ENCODE measurements at regions not wholly inside any gene's neighbourhood (a gene's known extent, or its start where the extent isn't known, plus 50 kb on each side); places are given as distances from the start of the nearest gene placed in this dataset.
"Not testable (repeated sequence)": the region's sequence is repeated elsewhere in the genome, so short reads cannot be mapped to it uniquely, and the experiment has no call there.

- DNase-seq (ENCODE audit: low spot score): no peak
- intact Hi-C loops (cut with DNase I): no loop called here
These were observed 198.7 kb upstream of the PROK2 start for GRCh38 chr3:71983694-71984093.

- DNase-seq (ENCODE audit: low spot score); intact Hi-C loops (cut with DNase I): not testable (repeated sequence)
These were observed 197.7 kb upstream of the PROK2 start for GRCh38 chr3:71982506-71983258.

GRCh38 chr3:71979175-71979574, 194.2 kb upstream of the PROK2 start:
- intact Hi-C loops (cut with DNase I): no loop called here
- no peak for DNase-seq (ENCODE audit: low spot score)

- intact Hi-C loops (cut with DNase I): no loop called here
These were observed 193.3 kb upstream of the PROK2 start for GRCh38 chr3:71978150-71978721.

GRCh38 chr3:71977525-71977924, 192.6 kb upstream of the PROK2 start:
- intact Hi-C loops (cut with DNase I): no loop called here
- DNase-seq (ENCODE audit: low spot score): no peak

More at GRCh38 chr3:71978150-71978721, 193.3 kb upstream of the PROK2 start:
- DNase-seq (ENCODE audit: low spot score): no peak

- DNase-seq (ENCODE audit: low spot score): no peak
- intact Hi-C loops (cut with DNase I): no loop called here
These were observed 190.6 kb upstream of the PROK2 start for GRCh38 chr3:71975573-71975972.

GRCh38 chr3:71974786-71975185, 189.8 kb upstream of the PROK2 start:
- DNase-seq (ENCODE audit: low spot score): no peak
- intact Hi-C loops (cut with DNase I): no loop called here

GRCh38 chr3:71973274-71974030, 188.5 kb upstream of the PROK2 start:
- DNase-seq (ENCODE audit: low spot score): no peak
- intact Hi-C loops (cut with DNase I): no loop called here

- intact Hi-C loops (cut with DNase I): no loop called here
- DNase-seq (ENCODE audit: low spot score): no peak
These were observed 187.1 kb upstream of the PROK2 start for GRCh38 chr3:71972031-71972430.

- intact Hi-C loops (cut with DNase I): no loop called here
- no peak for DNase-seq (ENCODE audit: low spot score)
These were observed 183.6 kb upstream of the PROK2 start for GRCh38 chr3:71968544-71968943.

GRCh38 chr3:71966185-71966584, 181.2 kb upstream of the PROK2 start:
- intact Hi-C loops (cut with DNase I): no loop called here
- no peak for DNase-seq (ENCODE audit: low spot score)

GRCh38 chr3:71964170-71964569, 179.2 kb upstream of the PROK2 start:
- no peak for DNase-seq (ENCODE audit: low spot score)
- intact Hi-C loops (cut with DNase I): no loop called here

- intact Hi-C loops (cut with DNase I): no loop called here
These were observed 177.8 kb upstream of the PROK2 start for GRCh38 chr3:71962561-71963240.

GRCh38 chr3:71961891-71962290, 176.9 kb upstream of the PROK2 start:
- DNase-seq (ENCODE audit: low spot score): no peak
- intact Hi-C loops (cut with DNase I): no loop called here

More at GRCh38 chr3:71962561-71963240, 177.8 kb upstream of the PROK2 start:
- DNase-seq (ENCODE audit: low spot score): no peak

- intact Hi-C loops (cut with DNase I): no loop called here
- DNase-seq (ENCODE audit: low spot score): no peak
These were observed 176.4 kb upstream of the PROK2 start for GRCh38 chr3:71961378-71961777.

- intact Hi-C loops (cut with DNase I): loop anchor here (5.0 to 10.0 kb wide), 2 partner anchors 234 to 864 kb away; partner anchors contain the start of gene EIF4E3
These were observed 173.6 kb upstream of the PROK2 start for GRCh38 chr3:71958533-71958932.

GRCh38 chr3:71956716-71957115, 171.8 kb upstream of the PROK2 start:
- intact Hi-C loops (cut with DNase I): loop anchor here (5.0 to 10.0 kb wide), 2 partner anchors 232 to 866 kb away; partner anchors contain the start of gene EIF4E3
- DNase-seq (ENCODE audit: low spot score): no peak

More at GRCh38 chr3:71958533-71958932, 173.6 kb upstream of the PROK2 start:
- DNase-seq (ENCODE audit: low spot score): no peak

GRCh38 chr3:71956069-71956340, 171.1 kb upstream of the PROK2 start:
- intact Hi-C loops (cut with DNase I): loop anchor here (5.0 to 10.0 kb wide), 2 partner anchors 231 to 866 kb away; partner anchors contain the start of gene EIF4E3
- DNase-seq (ENCODE audit: low spot score): no peak

- intact Hi-C loops (cut with DNase I): loop anchor here (1.0 to 10.0 kb wide), 3 partner anchors 231 to 867 kb away; partner anchors contain the start of gene EIF4E3
- DNase-seq (ENCODE audit: low spot score): peak; percentile 81
These were observed 170.5 kb upstream of the PROK2 start for GRCh38 chr3:71955240-71956068.

Measured in cardiac septum (tissue), 1 donor.